NCI-H1930 (cell line): ENCODE measurements at regions not wholly inside any gene's neighbourhood (a gene's known extent, or its start where the extent isn't known, plus 50 kb on each side); places are given as distances from the start of the nearest gene placed in this dataset.

ENCODE experiments used
- DNase-seq, 2 experiments: peaks; one replicate each; lab custom pipeline; 2025; lab: John Stamatoyannopoulos, UW

DNA sequence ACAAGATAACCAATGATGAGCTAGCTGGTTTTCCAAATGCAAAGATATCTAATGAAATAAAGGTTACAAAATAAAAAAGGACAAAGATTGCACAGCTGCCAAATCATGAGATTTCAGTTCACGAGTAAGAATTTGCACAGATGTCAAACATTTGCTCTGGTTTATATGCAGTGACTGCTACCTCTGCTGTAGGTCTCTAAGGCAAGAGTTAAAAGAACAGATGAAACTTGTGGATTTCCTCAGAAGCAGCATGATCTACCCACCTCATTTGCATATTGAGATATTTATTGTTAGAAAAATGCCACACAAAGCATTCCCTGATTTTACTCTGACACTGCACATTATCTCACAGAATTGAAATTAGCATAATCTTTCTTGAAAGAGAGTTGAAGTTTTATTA is 763.2 kb upstream of the ZEB2 start:
- no peak for DNase-seq

DNA sequence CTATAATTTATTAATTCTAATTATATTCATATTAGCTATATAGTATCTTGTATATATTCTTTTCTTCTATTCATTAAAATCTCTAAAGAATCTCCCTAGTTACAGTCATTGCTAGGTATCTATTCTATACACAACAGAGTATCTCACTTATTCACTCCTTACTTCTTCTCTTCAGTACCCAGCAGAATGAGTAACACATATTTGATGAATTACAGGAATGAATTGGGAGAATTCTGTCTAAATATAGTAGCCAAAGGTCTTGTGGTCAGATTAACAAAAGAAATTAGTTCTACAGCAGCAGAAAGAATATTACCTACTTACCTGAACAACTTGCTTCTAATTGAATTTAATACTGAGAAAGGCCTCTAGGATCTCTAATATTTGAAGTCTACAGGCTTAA is 758.0 kb upstream of the ZEB2 start:
- DNase-seq = no peak

DNA sequence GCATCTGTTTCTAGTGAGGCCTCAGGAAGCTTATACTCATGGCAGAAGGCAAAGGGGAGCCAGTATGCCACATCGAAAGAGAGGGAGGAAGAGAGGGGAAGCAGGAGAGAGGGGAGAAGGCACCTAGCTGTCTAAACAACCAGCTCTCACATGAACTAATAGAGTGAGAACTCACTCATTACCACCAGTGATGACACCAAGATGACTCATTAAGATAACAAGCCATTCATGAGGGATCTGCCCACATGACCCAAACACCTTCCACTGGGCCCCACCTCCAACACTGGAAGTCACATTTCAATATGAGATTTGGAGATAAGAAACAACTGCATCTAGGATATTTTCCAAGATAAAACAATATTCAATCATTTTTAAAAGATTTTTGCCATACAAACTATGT is 753.9 kb upstream of the ZEB2 start:
- no peak for DNase-seq

DNA sequence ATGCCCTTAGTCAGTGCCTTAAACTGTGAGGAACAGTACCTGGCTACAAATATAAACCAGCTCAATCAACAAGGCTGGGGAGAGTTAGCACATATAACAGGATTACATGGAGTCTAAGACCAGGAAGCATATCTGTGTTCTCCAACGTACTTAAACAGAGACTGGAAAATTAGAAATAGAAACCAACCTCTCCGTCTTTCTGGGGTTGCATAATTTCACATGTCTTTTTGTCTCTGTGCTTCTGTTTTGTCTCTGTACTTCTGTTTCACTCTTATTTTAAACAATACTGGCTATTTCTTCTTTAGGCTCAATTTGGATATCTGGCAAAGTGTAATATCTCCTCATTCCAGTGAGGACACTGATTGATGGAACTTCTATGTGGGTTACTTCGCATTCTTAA is 749.0 kb upstream of the ZEB2 start:
- DNase-seq = no peak

DNA sequence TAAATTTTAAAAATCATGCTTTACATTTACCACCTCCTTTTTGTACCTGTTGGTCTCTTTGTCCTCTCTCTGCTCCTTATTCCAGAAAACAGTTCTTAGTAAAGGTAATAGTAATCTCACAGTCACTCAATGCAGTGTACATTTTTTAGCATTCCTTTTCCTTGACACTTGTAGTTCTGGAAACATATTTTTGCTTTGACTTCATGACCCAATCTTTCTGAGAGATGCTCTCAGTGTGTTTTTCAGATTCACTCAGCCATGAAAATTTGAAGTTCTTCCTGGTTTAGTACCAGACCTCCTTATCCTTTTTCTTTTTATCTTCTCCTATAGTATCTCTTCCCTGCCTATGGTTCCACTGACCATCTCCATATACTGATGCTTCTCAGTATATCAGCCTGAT is 747.5 kb upstream of the ZEB2 start:
- DNase-seq = no peak

DNA sequence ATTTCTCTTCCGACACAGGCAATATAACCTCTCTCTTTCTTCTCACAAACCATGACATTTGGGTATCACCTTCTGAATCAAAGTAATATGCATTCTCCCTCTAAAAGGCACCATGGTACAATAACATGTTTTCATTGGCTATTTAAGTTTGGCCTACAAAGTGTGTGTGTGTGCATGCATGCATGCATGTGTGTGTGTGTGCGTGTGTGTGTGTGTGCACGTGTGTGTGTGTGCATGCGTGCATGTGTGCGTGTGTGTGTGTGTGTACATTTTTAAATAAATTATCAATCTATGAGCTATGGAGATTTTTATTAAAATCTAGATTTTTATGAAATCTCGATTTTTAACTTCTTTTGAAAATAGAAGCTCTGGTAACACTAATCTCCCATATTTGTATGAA is 745.3 kb upstream of the ZEB2 start:
- no peak for DNase-seq

DNA sequence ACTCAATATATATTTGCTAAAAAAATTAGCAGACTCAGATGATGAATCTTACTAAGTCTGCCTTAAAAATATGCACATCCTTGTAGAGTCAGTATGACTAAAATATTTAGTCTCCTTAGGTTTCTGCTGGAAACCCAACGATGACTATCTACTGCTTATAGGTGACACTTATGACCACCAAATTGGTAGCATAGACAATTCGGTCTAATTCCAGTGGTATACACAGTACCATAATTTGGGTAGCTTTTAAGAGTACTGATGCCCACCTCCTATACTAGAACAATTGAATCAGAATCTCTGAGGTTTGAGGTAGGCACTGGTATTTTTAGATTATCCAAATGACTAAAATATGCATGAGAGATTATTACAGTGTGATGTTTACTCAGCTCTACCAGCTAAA is 740.8 kb upstream of the ZEB2 start:
- no peak for DNase-seq

DNA sequence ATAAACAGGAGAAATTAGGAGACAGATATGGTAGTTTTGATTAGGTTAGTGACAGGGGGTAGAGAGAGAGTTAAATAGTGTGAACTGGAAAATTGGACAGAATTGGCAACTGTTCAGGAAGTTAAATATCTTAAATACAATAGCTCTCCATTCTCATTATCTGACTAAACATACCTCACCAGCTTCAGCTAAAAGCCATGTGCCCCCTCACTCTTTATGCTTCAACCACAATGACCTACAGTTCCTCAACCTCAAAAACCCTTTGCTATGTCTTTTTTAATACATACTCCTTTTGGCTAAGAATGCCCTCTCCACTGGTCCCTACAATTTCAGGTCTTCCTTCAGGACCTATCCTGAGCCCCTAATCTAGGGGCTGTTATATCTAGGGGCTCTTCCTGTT is 740.2 kb upstream of the ZEB2 start:
- DNase-seq = no peak

DNA sequence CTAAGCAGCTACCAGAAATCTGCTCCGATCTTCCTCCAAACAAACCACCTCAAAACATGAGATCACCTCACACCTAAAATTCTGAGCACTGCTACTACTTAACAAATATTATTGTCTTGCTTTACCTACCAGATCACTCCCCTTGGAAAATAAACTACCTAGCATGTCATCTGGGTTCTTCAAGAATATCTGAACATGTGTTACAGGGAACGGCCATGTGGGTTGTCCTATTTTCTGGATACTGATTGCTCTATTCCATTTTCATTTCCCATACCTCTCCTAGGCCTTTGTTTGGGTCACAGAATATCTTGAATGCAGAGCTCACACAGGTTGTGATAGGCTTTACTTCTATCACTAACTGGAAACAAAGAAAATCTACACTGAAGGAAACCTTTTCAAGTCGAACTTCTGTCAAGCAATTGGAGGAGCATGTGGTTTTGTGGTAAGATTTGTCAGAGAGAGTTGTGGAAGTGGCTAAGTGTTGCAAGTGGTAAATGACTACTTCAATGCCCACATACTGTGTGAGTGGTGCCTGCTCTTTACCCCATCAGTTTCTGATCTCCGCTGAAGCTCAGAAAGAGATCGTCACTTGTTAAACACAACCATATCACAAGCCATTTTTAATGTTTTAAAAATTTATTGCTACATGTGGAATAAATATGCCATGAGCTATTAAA is 739.1 kb upstream of the ZEB2 start:
- no peak for DNase-seq

DNA sequence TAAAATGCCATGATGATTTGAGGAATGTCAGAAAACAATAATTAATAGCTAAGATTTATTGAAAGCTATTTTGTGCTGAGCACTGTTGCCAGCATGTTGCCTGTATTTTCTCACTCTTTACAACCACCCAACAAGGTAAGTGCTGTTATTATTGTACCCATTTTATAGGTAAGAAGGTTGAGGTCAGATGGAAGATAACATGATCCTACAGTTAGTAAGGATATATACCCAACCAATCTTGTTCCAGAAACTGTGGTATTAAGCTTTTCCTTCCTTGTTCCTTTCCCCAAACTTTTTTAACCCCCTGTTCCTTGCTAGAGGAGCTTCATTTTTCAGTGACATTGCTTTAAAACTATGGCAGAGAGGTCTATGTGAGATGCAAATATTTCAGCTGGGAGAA is 738.0 kb upstream of the ZEB2 start:
- no peak for DNase-seq

DNA sequence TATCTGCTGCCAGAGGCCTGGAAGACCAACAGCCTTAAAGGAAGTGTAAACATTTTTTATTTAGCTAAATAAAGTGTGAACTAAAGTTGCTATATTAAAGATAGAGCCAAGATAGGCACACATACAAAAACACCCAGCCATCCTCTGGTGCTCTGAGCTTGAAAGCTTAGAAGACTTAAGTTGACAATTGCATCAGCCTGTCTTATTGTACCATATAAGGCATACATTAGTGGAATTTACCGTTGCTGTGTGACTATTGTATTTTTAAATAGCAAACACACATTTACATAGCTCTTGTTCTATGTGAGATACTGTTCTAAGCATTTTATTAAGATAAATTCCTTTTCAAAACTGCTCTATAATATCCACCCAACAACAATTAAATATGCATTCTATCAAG is 736.6 kb upstream of the ZEB2 start:
- no peak for DNase-seq

DNA sequence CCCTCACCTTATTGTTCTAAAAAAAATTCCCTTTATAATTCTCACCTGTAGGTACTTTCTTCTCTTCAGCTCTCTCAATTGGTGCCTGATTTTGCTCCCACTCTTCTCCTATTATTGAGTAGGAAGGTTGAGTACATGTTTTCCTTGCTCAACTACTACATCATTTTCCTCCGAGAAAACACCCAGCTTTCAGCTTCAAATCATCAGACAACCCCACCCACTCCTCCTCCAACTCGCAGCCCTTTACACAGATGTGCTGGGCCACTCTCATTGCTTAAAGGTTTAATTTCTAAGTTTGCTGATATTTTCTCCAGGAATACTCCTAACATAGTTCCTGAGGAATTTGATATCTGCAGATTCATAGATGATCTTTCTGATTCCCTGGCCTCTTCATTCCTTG is 734.4 kb upstream of the ZEB2 start:
- no peak for DNase-seq

DNA sequence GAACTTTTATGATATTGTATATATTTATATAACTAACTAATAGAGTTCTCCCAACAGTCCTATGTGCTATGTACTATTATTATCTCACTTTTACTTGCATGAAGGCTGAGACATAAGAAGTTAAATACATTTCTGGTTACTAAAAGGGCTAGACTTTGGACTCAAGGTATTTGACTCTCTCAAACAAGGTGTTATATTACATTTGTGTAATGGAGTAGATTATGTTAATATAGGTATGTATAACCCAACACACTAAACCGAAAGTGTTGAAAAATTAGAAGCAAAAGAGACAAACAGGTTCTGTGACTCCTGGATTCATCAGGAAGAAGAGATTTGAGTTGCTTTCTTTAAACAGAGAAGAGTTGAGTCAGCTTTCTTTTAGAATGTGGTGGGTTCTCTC is 733.6 kb upstream of the ZEB2 start:
- no peak for DNase-seq

DNA sequence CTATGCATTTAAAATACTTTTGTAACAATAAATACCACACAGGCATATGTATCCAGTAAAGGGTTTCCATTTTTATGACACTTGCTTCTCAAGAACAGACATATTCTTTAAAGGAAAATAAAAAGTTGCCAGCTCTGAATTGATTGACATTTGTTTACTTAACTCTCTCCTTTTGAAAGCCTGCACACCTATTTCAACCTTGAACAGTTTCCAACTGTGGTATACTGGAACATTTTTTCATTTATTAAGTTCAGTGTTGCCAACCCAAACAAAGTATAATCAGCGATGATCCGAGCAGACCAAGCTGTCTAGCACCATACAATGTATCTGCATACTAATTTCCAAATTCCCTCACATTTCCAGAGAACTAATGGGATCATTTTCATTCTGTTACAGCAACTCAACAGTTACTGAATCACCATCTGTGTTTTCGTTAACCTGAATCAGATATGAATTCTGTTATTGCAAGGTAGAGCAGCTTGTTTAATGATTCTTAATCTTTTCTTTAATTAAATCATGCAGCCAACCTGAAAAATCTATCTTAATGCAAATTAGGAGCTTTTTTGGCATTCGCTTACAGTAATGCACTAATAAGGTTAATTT is 725.5 kb upstream of the ZEB2 start:
- DNase-seq = no peak

DNA sequence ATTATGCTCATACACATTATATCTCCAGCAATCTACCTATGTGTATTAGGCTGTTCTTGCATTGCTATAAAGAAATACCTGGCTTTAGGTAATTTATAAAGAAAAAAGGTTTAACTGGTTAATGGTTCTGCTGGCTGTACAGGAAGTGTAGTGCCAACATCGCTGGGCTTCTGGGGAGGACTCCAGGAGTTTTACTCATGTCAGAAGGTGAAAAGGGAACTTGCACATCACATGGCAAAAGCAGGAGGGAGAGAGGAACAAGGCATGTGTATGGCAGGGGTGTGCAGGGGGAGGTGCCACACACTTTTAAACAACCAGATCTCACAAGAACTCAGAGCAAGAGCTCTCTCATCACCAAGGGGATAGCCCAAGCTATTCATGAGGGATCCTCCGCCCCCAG is 715.4 kb upstream of the ZEB2 start:
- DNase-seq = no peak

DNA sequence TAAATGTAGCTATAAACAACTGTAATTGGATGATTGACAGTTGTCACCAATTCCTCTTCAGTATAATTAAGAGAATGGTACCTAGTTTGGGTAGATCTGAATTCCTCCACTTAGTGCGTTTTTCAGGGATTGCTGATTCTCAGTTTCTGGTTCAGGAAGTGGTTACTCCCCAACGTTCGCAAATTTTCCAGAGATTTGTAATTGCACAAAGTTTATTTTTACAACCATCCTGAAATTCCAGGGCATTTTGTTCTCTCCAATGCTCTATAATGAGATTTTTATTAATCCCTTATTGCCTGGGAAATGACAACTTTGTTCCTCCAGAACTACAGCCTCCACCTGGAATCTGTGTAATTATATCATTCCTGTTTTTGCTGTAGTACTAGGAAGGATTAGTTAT is 710.6 kb upstream of the ZEB2 start:
- DNase-seq = no peak

DNA sequence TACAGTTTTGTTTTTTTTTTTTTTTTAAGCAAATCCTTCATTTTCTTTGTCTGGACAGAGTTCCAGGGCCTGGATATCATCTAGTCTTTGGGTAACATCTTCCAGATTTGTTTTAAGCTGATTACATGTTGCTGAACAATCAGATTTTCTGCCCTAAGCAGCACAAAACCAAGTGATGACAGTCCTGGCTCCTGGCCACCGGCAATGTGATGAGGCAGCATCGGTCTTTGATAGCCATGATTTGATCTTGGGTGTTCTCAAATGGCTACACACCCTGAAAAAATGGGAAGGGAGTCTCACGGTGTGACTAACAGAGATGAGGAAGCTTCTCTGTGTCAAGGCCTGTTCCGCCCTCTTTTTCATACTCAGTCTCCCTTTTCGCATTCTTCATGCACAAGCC is 708.6 kb upstream of the ZEB2 start:
- no peak for DNase-seq

DNA sequence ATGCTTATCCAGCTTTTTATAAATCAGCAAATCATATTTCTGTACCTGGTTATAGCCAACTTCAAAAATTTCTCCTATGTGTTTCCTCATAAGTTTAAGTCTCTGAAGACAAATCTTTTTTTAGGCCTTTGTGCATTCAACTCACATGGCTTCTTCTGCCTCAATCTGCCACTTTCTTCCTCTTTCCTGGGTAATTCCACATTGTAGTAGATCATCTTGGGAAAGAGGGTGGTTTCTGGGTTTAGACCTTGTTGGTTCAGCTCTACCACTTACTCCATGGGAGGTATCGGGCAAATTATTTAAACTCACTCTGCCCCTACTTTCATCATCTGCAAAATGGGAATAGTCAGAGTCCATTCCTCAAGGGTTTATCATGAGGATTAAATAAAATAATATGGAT is 707.0 kb upstream of the ZEB2 start:
- no peak for DNase-seq

DNA sequence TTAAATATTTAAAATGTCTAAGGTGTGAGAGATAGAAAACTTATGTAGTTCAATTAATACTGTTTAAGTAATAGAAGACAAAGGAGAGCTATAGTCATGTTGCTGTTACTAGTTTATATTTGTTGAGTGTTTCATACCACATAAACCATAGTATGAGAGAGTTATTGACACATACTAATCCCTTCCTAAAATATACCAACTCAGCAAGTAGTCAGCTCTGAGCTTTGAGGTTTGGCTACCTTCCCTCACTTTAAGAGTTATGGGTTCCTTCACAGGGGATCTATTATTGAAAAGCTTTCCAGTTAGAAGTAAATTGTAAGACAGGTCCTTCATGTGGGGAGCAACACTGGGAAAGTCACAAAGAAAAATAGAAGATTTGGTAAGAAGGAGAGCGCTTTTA is 701.6 kb upstream of the ZEB2 start:
- no peak for DNase-seq

DNA sequence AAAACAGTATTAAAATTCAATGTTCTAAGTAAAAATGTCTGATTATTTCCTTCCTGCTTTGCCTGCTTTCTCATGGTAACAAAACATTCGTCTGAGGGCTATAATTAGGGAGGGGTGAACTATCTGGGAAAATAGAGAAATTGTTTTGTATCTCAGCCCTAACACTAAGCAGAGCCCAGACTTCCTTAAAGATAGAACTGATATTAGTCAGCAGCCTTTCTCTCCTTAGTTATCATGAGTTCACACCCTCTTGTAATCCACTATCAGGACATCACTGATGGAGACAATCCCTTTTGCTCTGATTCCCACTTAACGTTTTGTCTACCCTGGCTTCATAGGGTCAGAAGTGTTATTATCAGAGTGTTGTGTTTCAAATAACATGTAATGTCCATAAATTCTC is 701.1 kb upstream of the ZEB2 start:
- DNase-seq = no peak

DNA sequence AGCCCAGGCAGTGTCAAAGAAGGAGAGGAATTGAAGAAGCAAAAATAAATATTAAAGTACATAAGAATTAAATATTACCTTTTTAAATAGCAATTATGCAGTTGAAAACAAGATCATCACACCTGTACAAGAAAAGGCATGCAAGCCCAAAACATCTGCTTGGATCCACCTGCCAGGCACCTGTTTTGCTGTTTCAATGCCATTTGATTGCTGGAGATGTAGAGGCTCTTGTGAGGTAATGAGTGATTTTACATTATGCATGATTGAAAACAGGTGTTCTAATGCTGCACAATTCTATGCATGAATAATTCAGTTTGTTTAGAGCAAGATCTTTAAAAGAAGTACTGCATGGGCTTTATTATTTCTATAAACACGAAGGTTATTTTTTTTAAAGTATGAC is 700.6 kb upstream of the ZEB2 start:
- DNase-seq = peak in 1 of 2 experiments; percentile 10

DNA sequence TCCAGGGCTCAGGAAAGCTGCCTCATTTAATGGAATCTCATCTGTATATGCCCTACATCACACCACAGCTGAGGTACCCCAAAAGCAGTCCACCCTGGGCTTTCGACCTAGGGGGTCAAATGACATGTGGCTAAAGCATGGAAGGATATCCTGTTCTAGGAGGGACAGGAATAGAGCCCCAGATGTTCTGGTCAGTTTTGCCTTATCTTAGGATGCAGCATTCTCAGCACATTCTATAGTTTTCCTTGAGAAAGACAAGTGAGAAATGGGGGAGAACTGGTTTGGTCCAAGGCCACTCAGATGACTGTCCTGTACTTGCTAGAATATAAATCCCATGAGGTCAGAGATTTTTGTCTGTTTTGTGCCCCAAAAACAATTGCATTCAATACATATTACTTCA is 688.0 kb upstream of the ZEB2 start:
- no peak for DNase-seq

DNA sequence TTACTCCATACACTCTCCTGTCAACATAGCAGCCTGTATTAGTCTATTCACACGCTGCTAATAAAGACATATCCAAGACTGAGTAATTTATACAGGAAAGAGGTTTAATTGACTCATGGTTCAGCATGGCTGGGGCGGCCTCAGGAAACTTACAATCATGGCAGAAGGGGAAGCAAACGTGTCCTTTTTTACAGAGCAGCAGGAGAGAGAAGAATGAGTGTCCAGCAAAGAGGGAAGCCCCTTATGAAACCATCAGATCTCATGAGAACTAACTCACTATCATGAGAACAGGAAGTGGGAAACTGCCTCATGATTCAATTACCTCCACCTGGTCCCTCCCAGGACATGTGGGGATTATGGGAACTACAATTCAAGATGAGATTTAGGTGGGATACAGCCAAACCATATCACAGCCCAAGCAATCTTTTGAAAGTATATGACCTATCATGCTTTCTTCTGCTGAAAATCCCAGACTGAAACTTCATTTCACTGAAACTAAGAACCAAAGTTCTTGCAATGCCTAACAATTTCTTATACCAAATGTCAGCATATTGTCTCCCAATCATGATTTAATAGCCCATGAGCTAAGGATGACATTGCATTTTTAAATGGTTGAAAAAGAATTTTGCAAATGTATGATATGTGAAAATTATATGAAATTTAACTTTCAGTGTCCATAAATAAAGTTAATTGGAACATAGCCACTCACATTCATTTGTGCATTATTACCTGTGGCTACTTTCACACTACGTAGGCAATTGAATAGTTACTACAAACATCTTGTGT is 686.8 kb upstream of the ZEB2 start:
- no peak for DNase-seq

DNA sequence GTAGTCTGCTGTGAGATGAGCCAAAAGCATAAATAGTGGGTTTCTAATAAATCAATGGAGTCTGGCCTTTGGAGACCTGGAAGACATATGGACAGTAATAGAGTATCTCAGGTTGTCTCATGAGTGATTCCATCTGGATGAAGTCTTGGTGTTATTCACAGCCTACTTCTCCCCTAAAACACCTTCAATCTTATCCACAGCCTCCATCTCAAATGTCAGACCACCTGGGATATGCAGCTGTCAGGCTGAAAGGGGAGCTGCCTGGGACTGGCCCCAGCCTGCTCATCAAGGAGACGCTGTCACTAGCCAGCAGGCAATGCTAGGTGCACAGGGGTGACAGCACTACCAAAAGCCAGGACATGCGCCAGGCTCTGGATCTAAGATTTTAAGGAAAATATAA is 684.0 kb upstream of the ZEB2 start:
- DNase-seq = no peak
